ENCODE measurements at regions not wholly inside any gene's neighbourhood (a gene's known extent, or its start where the extent isn't known, plus 50 kb on each side); places are given as distances from the start of the nearest gene placed in this dataset.

GRCh38 chr15:77717333-77717990 is 84.8 kb upstream of the LINGO1 start:
- ChIA-PET CTCF (no interaction called here), POLR2A (no interaction called here)
- H3K27me3 ChIP-seq (replicated peaks in 1 of 4; ENCODE audit: control extremely low read depth in 1 of 4, control insufficient read depth in 3 of 4, insufficient read depth in 4 of 4, low read length in 3 of 4) = peaks cover 0 to 7% (median 1%) of the 10 kb centered on the region in 4 experiments
- H3K27ac Mint-ChIP-seq = no peak overlapping the region
- H3K27ac ChIP-seq (ENCODE audit: low read length in 2 of 2) = no peak overlapping the region
- H2AFZ ChIP-seq (ENCODE audit: insufficient read depth, low read depth, low read length, poor library complexity, severe bottlenecking) = no peak overlapping the region
- no peaks in the 10 kb centered on the region for H4K20me1 ChIP-seq (ENCODE audit: control insufficient read depth, insufficient read depth, low read length, poor library complexity, severe bottlenecking)
- WGBS (ENCODE audit: insufficient coverage) = 60% methylated on average over 13 of the region's 14 CpGs
- H3K9me3 Mint-ChIP-seq (ENCODE audit: insufficient read depth) = no peaks in the 10 kb centered on the region
- no peak overlapping the region for H3K9ac ChIP-seq (ENCODE audit: low read length)
- no peak overlapping the region for H3K4me2 ChIP-seq (replicated peaks; ENCODE audit: low read depth, low read length, poor library complexity, severe bottlenecking)
- H3K4me1 Mint-ChIP-seq = no peaks in the 10 kb centered on the region
- DNase-seq = no peak
- no peak overlapping the region for H3K4me3 Mint-ChIP-seq
- intact Hi-C loops (cut with micrococcal nuclease) = no loop called here
- H3K36me3 ChIP-seq (replicated peaks in 1 of 2; ENCODE audit: control extremely low read depth in 1 of 2, control insufficient read depth in 1 of 2, extremely low read depth in 1 of 2, insufficient read depth in 2 of 2, low read length in 1 of 2) = no peaks in the 10 kb centered on the region
- H3K4me1 ChIP-seq (ENCODE audit: control insufficient read depth in 2 of 2, insufficient read depth in 2 of 2, low read length in 2 of 2) = no peaks in the 10 kb centered on the region
- peaks cover 37% of the 10 kb centered on the region for H3K27me3 Mint-ChIP-seq
- TF ChIP-seq EZH2 (IDR thresholded peaks at IDR 0.05; ENCODE audit: borderline replicate concordance, insufficient read depth, low read depth, low read length, poor library complexity, severe bottlenecking) (no peak), CTCF (IDR thresholded peaks at IDR 0.05) (no peak)
- no peaks in the 10 kb centered on the region for H3K79me2 ChIP-seq (ENCODE audit: control insufficient read depth, insufficient read depth, low read length)
- H3K4me3 ChIP-seq (ENCODE audit: control extremely low read depth in 1 of 5, extremely low read depth in 1 of 5, insufficient read depth in 1 of 5, low read depth in 2 of 5, low read length in 4 of 5) = no peak overlapping the region
- no peaks in the 10 kb centered on the region for H3K9me3 ChIP-seq (ENCODE audit: control extremely low read depth in 1 of 3, control insufficient read depth in 2 of 3, insufficient read depth in 1 of 3, low read length in 2 of 3)
- ATAC-seq (ENCODE audit: low read depth) = no peak

- Histone ChIP-seq H3K9me3 (ENCODE audit: control extremely low read depth in 1 of 3, control insufficient read depth in 2 of 3, insufficient read depth in 1 of 3, low read length in 2 of 3) (no peaks in the 10 kb centered on the region), H4K20me1 (ENCODE audit: control insufficient read depth, insufficient read depth, low read length, poor library complexity, severe bottlenecking) (no peaks in the 10 kb centered on the region), H2AFZ (ENCODE audit: insufficient read depth, low read depth, low read length, poor library complexity, severe bottlenecking) (no peak overlapping the region), H3K27me3 (replicated peaks in 1 of 4; ENCODE audit: control extremely low read depth in 1 of 4, control insufficient read depth in 3 of 4, insufficient read depth in 4 of 4, low read length in 3 of 4) (peaks cover 0 to 7% (median 1%) of the 10 kb centered on the region in 4 experiments), H3K36me3 (replicated peaks in 1 of 2; ENCODE audit: control extremely low read depth in 1 of 2, control insufficient read depth in 1 of 2, extremely low read depth in 1 of 2, insufficient read depth in 2 of 2, low read length in 1 of 2) (no peaks in the 10 kb centered on the region), H3K4me2 (replicated peaks; ENCODE audit: low read depth, low read length, poor library complexity, severe bottlenecking) (no peak overlapping the region), H3K27ac (ENCODE audit: low read length in 2 of 2) (no peak overlapping the region), H3K9ac (ENCODE audit: low read length) (no peak overlapping the region), H3K79me2 (ENCODE audit: control insufficient read depth, insufficient read depth, low read length) (no peaks in the 10 kb centered on the region), H3K4me3 (ENCODE audit: control extremely low read depth in 1 of 5, extremely low read depth in 1 of 5, insufficient read depth in 1 of 5, low read depth in 2 of 5, low read length in 4 of 5) (no peak overlapping the region), H3K4me1 (ENCODE audit: control insufficient read depth in 2 of 2, insufficient read depth in 2 of 2, low read length in 2 of 2) (no peaks in the 10 kb centered on the region)
- Mint-ChIP-seq H3K27me3 (peaks cover 35% of the 10 kb centered on the region), H3K9me3 (ENCODE audit: insufficient read depth) (no peaks in the 10 kb centered on the region), H3K4me1 (no peaks in the 10 kb centered on the region), H3K4me3 (no peak overlapping the region), H3K27ac (no peak overlapping the region)
- no peak for DNase-seq
- intact Hi-C loops (cut with micrococcal nuclease) = no loop called here
- POLR2A ChIA-PET = no interaction called here
- CTCF ChIA-PET = no interaction called here
- no peak for ATAC-seq (ENCODE audit: low read depth)
- TF ChIP-seq CTCF (IDR thresholded peaks at IDR 0.05) (no peak), EZH2 (IDR thresholded peaks at IDR 0.05; ENCODE audit: borderline replicate concordance, insufficient read depth, low read depth, low read length, poor library complexity, severe bottlenecking) (no peak)
- 42% methylated on average over 9 of the region's 14 CpGs for WGBS (ENCODE audit: insufficient coverage)
Observed at GRCh38 chr15:77716632-77717332, 84.1 kb upstream of the LINGO1 start.

All from B cell (primary cell).